ENCODE measurements at regions not wholly inside any gene's neighbourhood (a gene's known extent, or its start where the extent isn't known, plus 50 kb on each side); places are given as distances from the start of the nearest gene placed in this dataset.
"Not testable (repeated sequence)": the region's sequence is repeated elsewhere in the genome, so short reads cannot be mapped to it uniquely, and the experiment has no call there.

DNA sequence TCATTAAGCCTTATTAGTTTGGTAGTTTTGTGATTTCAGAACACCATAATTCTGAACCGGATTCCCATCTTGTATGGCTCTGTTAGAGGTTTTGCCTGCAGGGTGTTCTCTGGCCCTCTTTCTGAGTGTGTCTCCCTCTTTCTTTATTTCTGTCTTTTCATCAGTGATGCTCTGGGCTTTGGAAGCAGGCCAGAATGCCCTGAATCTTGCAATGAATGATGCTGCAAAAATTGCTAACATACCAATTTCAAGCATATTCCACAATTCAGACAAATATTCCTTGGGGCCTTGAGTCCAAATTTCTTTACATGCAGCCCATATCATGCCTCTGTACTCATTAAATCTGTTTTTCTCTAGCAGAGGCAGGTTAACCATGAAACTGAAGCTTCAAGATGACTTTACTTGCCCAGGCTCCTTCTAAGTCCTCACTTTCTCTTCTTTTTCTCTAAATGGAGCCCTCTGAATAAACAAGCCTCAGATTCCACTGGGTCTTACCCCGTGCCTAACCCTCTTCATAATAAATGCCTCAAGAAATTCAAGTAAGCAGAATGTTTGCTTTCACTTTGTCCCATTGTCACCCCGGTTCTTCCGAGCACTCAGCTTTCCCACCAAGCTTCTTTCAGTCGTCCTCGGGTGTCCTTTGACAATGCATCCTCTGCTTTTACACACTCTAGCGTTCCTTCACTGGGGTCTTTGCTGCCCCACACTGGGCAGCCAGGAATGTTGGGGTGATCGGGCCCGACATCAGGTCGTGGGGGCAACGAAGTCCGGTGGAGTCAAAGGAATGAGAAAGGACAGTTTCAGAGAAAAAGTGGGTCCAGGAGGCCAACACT is 78.8 kb upstream of the SLC38A4 start:
- H3K27ac ChIP-seq = no peak overlapping the region

DNA sequence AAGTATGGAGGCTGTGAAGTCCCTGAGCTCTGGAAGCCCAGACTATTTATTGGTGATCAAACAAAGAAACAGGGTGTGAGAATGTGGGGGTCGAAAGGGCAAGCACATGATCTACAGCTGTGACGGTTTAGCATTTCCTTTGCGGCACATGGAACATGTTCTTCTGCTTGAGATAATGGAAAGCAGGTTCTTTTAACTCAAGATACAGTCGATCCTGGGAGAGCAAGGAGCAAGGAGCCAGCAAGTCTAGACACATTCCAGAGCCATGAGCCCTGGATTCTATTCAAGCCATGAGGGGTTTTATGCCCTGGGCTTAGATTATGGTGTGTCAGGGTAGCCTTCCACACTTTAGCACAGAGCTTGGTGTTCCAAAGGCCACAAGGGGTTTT is 79.4 kb upstream of the SLC38A4 start:
- not testable (repeated sequence) for H3K27ac ChIP-seq

More for the DNA sequence above, 78.8 kb upstream of the SLC38A4 start:
- TF ChIP-seq, protein P1, sequence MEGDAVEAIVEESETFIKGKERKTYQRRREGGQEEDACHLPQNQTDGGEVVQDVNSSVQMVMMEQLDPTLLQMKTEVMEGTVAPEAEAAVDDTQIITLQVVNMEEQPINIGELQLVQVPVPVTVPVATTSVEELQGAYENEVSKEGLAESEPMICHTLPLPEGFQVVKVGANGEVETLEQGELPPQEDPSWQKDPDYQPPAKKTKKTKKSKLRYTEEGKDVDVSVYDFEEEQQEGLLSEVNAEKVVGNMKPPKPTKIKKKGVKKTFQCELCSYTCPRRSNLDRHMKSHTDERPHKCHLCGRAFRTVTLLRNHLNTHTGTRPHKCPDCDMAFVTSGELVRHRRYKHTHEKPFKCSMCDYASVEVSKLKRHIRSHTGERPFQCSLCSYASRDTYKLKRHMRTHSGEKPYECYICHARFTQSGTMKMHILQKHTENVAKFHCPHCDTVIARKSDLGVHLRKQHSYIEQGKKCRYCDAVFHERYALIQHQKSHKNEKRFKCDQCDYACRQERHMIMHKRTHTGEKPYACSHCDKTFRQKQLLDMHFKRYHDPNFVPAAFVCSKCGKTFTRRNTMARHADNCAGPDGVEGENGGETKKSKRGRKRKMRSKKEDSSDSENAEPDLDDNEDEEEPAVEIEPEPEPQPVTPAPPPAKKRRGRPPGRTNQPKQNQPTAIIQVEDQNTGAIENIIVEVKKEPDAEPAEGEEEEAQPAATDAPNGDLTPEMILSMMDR (conservative IDR thresholded peaks at IDR 0.05) = no peak
- TF ChIP-seq ZFX (IDR thresholded peaks at IDR 0.05) = no peak

DNA sequence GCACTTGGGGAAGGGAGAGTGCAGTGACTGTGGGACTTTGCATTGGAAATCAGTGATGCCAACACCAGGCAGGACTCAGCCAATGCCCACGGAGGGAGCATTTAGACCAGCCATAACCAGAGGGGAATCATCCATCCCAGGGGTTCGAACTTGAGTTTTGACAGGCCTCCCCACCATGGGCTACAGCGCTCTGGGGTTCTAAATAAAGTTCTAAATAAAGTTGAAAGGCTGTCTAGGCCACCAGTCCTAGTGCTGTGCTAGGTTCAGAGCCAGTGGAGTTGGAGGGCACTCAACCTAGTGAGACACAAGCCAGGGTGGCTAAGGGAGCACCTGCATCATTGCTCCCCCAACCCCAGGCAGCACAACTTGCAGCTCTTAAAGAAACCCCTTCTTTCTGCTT is 82.0 kb upstream of the SLC38A4 start:
- TF ChIP-seq ZFX (IDR thresholded peaks at IDR 0.05) = no peak
- TF ChIP-seq, protein P1 (conservative IDR thresholded peaks at IDR 0.05) = no peak
- no peak overlapping the region for H3K27ac ChIP-seq

DNA sequence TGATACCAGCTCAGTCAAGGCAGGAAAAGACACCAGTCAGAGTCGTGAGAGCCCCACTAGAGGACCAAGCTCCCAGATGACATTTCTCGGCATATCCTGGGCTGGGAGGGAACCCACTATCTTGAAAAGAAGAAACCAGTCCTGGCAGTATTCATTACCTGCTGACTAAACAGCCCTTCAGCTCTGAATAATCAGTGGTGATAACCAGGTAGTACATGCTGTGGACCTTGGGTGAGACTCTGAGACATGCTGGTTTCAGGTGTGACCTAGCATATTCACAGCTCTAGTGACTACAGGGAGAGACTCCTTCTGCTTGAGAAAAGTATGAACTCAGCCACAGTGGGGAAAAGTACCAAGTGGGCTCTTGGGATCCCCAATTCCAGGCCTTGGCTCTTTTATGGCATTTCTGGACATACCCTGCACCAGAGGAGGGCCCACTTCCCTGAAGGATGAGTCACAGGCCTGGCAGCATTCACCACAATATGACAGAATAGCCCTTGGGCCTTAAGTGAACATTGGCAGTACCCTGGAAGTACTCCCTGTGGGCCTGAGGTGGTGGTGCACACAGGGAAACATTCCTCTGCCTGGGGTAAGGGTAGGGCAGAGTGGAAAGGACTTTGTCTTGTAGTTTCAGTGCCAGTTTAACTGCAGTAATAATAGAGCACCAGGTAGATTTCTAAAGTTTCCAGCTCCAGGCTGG is 82.6 kb upstream of the SLC38A4 start:
- TF ChIP-seq ZFX (IDR thresholded peaks at IDR 0.05) = no peak
- TF ChIP-seq, protein P1 (conservative IDR thresholded peaks at IDR 0.05) = no peak
- no peak overlapping the region for H3K27ac ChIP-seq

DNA sequence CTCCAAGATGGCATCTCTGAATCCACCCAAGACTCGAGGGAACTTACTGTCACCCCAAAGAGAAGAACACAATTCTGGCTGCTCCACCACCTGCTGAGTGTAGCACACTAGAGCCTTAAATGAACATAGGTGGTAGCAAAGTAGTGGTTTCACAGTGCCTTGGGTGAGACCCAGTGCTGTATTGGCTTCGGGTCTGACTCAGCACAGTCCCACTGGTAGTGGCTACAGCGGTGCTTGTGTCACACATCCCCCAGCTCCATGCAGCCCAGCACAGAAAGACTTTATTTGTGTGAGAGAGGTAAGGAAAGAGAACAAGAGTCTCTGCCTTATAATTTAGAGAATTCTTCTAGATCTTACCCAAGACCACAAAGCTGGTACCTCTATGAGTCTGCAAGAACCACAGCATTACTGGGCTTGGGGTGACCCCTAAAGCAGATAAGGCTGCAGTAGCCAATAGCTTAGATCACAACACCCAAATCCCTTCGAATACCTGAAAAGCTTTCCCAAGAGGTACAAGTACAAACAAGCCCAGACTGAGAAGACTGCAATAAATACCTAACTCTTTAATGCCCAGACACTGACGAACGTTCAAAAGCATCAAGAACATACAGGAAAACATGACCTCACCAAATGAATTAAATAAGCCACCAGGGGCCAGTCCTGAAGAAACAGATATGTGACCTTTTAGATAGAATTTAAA is 83.3 kb upstream of the SLC38A4 start:
- TF ChIP-seq ZFX (IDR thresholded peaks at IDR 0.05) = no peak
- TF ChIP-seq, protein P1 (conservative IDR thresholded peaks at IDR 0.05) = no peak
- no peak overlapping the region for H3K27ac ChIP-seq

DNA sequence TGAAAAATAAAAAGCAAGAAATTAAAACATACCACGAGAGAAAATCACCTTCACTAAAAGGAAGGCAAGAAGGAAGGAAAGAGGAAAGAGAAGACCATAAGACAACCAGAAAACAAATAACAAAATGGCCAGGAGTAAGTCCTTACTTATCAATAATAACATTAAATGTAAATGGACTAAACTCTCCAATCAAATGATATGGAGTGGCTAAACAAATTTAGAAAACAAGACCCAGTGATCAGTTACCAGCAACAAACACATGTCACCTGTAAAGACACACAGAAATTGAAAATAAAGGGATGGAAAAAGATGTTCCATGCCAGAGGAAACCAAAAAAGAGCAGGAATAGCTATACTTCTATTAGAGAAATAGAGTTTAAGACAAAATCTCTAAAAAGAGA is 85.0 kb upstream of the SLC38A4 start:
- TF ChIP-seq ZFX (IDR thresholded peaks at IDR 0.05) = no peak
- TF ChIP-seq, protein P1 (conservative IDR thresholded peaks at IDR 0.05) = no peak
- no peak overlapping the region for H3K27ac ChIP-seq

DNA sequence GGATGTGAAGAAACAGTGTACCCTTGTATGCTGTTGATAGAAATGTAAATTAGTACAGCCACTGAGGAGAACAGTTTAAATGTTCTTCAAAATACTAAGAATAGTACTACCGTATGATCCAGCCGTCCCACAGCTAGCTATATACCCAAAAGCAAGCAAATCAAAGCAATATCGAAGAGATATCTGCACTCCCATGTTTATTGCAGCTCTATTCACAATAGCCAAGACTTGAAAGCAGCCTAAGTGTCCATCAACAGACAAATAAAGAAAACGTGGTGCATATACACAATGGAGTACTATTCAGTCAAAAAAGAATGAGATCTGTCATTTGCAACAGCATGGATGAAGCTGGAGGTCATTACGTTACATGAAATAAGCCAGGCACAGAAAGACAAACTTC is 88.5 kb upstream of the SLC38A4 start:
- no peak overlapping the region for H3K27ac ChIP-seq
- TF ChIP-seq, protein P1 (conservative IDR thresholded peaks at IDR 0.05) = no peak
- TF ChIP-seq ZFX (IDR thresholded peaks at IDR 0.05) = no peak
